ENCODE measurements at regions not wholly inside any gene's neighbourhood (a gene's known extent, or its start where the extent isn't known, plus 50 kb on each side); places are given as distances from the start of the nearest gene placed in this dataset.

- no peak for DNase-seq (ENCODE audit: low read depth in 4 of 6, low spot score in 6 of 6)
- H3K36me3 ChIP-seq (ENCODE audit: control insufficient read depth, insufficient read depth, low read length): no peaks in the 10 kb centered on the region
These were observed 256.0 kb upstream of the AUTS2 start for GRCh38 chr7:69342154-69342884.

GRCh38 chr7:69349291-69349690 lies 249.0 kb upstream of the AUTS2 start:
- Histone ChIP-seq H3K4me3 (ENCODE audit: low read depth, low read length) (no peak overlapping the region), H3K4me1 (ENCODE audit: control insufficient read depth, insufficient read depth, low read length) (no peaks in the 10 kb centered on the region), H3K27me3 (ENCODE audit: control insufficient read depth, insufficient read depth, low read length) (no peaks in the 10 kb centered on the region), H3K9me3 (ENCODE audit: control insufficient read depth, insufficient read depth, low read length) (no peaks in the 10 kb centered on the region), H3K27ac (ENCODE audit: low read depth, low read length) (no peak overlapping the region), H3K36me3 (ENCODE audit: control insufficient read depth, insufficient read depth, low read length) (no peaks in the 10 kb centered on the region)
- DNase-seq (ENCODE audit: low read depth in 4 of 6, low spot score in 6 of 6): peak in 1 of 6 donors; percentile 35
- 5% methylated on average over 2 of the region's 3 CpGs for WGBS (ENCODE audit: insufficient coverage)

More at GRCh38 chr7:69342154-69342884, 256.0 kb upstream of the AUTS2 start:
- no peaks in the 10 kb centered on the region for H3K9me3 ChIP-seq (ENCODE audit: control insufficient read depth, insufficient read depth, low read length)
- no peaks in the 10 kb centered on the region for H3K4me1 ChIP-seq (ENCODE audit: control insufficient read depth, insufficient read depth, low read length)
- H3K27ac ChIP-seq (ENCODE audit: low read depth, low read length): no peak overlapping the region
- H3K27me3 ChIP-seq (ENCODE audit: control insufficient read depth, insufficient read depth, low read length): no peaks in the 10 kb centered on the region
- no peak overlapping the region for H3K4me3 ChIP-seq (ENCODE audit: low read depth, low read length)
- WGBS (ENCODE audit: insufficient coverage): 78% methylated on average over 8 of the region's 10 CpGs

GRCh38 chr7:69358163-69358821 lies 240.0 kb upstream of the AUTS2 start:
- no peaks in the 10 kb centered on the region for H3K36me3 ChIP-seq (ENCODE audit: control insufficient read depth, insufficient read depth, low read length)
- 80% methylated on average over 2 of the region's 3 CpGs for WGBS (ENCODE audit: insufficient coverage)
- H3K9me3 ChIP-seq (ENCODE audit: control insufficient read depth, insufficient read depth, low read length): no peaks in the 10 kb centered on the region
- DNase-seq (ENCODE audit: low read depth in 4 of 6, low spot score in 6 of 6): no peak
- H3K4me3 ChIP-seq (ENCODE audit: low read depth, low read length): no peak overlapping the region
- H3K4me1 ChIP-seq (ENCODE audit: control insufficient read depth, insufficient read depth, low read length): no peaks in the 10 kb centered on the region
- no peak overlapping the region for H3K27ac ChIP-seq (ENCODE audit: low read depth, low read length)
- H3K27me3 ChIP-seq (ENCODE audit: control insufficient read depth, insufficient read depth, low read length): no peaks in the 10 kb centered on the region

DNA sequence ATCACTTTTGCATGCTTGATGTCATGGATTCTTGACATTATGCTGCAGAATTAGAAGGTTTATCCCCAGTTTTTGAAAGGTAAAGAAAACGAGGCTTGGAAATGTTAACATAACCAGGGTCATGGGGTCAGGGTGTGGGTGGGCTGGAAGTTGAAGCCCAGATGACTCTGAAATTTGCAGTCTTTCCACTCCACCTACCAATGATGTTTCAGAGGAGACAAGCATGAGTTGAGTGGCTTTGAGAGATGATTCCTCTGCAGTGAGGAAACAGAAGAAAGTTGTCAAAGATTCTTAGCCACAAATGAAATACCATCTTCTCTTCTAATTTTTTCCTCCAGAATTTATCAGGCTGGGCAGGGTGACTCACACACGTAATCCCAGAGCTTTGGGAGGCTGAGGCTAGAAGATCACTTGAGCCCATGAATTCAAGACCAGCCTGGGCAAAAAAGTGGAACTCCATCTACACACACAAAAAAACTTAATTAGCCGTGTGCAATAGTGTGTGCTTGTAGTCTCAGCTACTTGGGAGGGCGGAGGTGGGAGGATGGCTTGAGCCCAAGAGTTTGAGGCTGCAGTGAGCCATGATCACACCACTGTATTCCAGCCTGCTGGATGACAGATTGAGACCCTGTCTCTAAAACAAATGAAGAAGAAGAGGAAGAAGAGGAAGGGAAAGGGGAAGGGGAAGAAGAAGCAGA lies 239.1 kb upstream of the AUTS2 start:
- Histone ChIP-seq H3K4me3 (ENCODE audit: low read depth, low read length) (no peak overlapping the region), H3K27me3 (ENCODE audit: control insufficient read depth, insufficient read depth, low read length) (no peaks in the 10 kb centered on the region), H3K36me3 (ENCODE audit: control insufficient read depth, insufficient read depth, low read length) (no peaks in the 10 kb centered on the region), H3K4me1 (ENCODE audit: control insufficient read depth, insufficient read depth, low read length) (no peaks in the 10 kb centered on the region), H3K9me3 (ENCODE audit: control insufficient read depth, insufficient read depth, low read length) (no peaks in the 10 kb centered on the region), H3K27ac (ENCODE audit: low read depth, low read length) (no peak overlapping the region)
- DNase-seq (ENCODE audit: low read depth in 4 of 6, low spot score in 6 of 6): no peak
- 83% methylated on average over 1 of the region's 4 CpGs for WGBS (ENCODE audit: insufficient coverage)

- no peak for DNase-seq (ENCODE audit: low read depth in 4 of 6, low spot score in 6 of 6)
- H3K36me3 ChIP-seq (ENCODE audit: control insufficient read depth, insufficient read depth, low read length): no peaks in the 10 kb centered on the region
- no peaks in the 10 kb centered on the region for H3K9me3 ChIP-seq (ENCODE audit: control insufficient read depth, insufficient read depth, low read length)
- no CpG with 5 or more reads among the region's 5 CpGs for WGBS (ENCODE audit: insufficient coverage)
- no peak overlapping the region for H3K27ac ChIP-seq (ENCODE audit: low read depth, low read length)
- no peaks in the 10 kb centered on the region for H3K27me3 ChIP-seq (ENCODE audit: control insufficient read depth, insufficient read depth, low read length)
- H3K4me3 ChIP-seq (ENCODE audit: low read depth, low read length): no peak overlapping the region
- H3K4me1 ChIP-seq (ENCODE audit: control insufficient read depth, insufficient read depth, low read length): no peaks in the 10 kb centered on the region
These were observed 237.4 kb upstream of the AUTS2 start for GRCh38 chr7:69360913-69361312.

DNA sequence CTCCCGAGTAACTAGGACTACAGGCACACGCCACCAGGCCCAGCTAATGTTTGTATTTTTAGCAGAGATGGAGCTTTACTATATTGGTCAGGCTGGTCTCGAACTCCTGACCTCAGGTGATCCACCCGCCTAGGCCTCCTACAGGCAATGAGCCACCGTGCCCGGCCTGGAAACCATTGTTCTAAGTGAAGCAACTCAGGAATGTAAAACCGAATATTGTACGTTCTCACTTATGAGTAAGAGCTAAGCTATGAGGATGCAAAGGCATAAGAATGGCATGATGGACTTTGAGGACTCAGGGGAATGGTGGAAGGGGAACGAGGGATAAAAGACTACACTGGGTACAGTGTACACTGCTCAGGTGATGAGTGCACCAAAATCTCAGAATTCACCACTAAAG lies 235.1 kb upstream of the AUTS2 start:
- Histone ChIP-seq H3K4me1 (ENCODE audit: control insufficient read depth, insufficient read depth, low read length) (no peaks in the 10 kb centered on the region), H3K4me3 (ENCODE audit: low read depth, low read length) (no peak overlapping the region), H3K36me3 (ENCODE audit: control insufficient read depth, insufficient read depth, low read length) (no peaks in the 10 kb centered on the region), H3K27me3 (ENCODE audit: control insufficient read depth, insufficient read depth, low read length) (no peaks in the 10 kb centered on the region), H3K27ac (ENCODE audit: low read depth, low read length) (no peak overlapping the region), H3K9me3 (ENCODE audit: control insufficient read depth, insufficient read depth, low read length) (no peaks in the 10 kb centered on the region)
- 86% methylated on average over 6 of the region's 9 CpGs for WGBS (ENCODE audit: insufficient coverage)
- no peak for DNase-seq (ENCODE audit: low read depth in 4 of 6, low spot score in 6 of 6)

DNA sequence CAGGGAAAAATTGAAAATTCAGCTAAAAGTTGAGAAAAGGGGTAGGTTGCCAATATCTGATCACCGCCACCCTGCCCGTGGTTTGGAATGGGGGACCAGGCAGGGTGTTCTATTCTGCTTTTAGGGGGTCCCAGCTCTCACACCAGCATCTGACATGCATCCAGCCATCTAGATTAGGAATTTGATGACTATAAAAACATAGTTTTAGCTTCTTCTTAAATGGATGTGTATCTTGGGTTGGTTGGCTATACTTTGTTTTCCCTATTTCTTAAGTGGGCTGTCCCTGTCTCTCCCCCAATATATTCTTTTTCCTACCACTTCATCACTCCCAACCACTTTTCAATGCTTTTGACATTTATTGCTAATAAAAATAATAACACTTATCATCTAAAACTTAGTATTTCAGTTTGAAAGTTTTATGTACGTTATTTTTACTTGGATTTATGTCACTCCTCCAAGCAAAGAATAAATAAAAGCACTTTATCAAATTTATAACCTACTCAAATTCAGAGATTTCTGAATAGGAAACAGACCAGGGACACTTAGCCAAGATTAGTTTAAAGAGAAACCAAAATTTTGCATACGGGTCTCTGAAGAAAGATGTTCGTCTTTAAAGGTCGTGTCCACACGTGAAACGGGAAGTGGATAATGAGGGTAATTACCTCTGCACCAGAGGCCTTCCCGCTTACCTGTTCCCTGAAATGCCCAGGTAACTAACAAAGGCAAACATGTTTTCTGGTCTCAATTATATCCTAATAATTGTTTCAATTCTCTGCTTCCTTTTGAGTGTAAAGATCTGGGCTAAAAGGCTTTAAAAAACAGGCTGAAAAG lies 233.2 kb upstream of the AUTS2 start:
- WGBS (ENCODE audit: insufficient coverage): no CpG with 5 or more reads among the region's 9 CpGs
- H3K9me3 ChIP-seq (ENCODE audit: control insufficient read depth, insufficient read depth, low read length): no peaks in the 10 kb centered on the region
- H3K4me1 ChIP-seq (ENCODE audit: control insufficient read depth, insufficient read depth, low read length): no peaks in the 10 kb centered on the region
- H3K36me3 ChIP-seq (ENCODE audit: control insufficient read depth, insufficient read depth, low read length): no peaks in the 10 kb centered on the region
- H3K27ac ChIP-seq (ENCODE audit: low read depth, low read length): peak overlapping the region; percentile 17
- H3K4me3 ChIP-seq (ENCODE audit: low read depth, low read length): no peak overlapping the region
- no peaks in the 10 kb centered on the region for H3K27me3 ChIP-seq (ENCODE audit: control insufficient read depth, insufficient read depth, low read length)
- no peak for DNase-seq (ENCODE audit: low read depth in 4 of 6, low spot score in 6 of 6)

- DNase-seq (ENCODE audit: low read depth in 4 of 6, low spot score in 6 of 6): peak in 3 of 6 donors; percentile 11 to 76 (median 14)
- WGBS (ENCODE audit: insufficient coverage): 48% methylated on average over 9 of the region's 13 CpGs
- no peaks in the 10 kb centered on the region for H3K36me3 ChIP-seq (ENCODE audit: control insufficient read depth, insufficient read depth, low read length)
- H3K27me3 ChIP-seq (ENCODE audit: control insufficient read depth, insufficient read depth, low read length): no peaks in the 10 kb centered on the region
- no peaks in the 10 kb centered on the region for H3K4me1 ChIP-seq (ENCODE audit: control insufficient read depth, insufficient read depth, low read length)
- no peak overlapping the region for H3K4me3 ChIP-seq (ENCODE audit: low read depth, low read length)
- no peaks in the 10 kb centered on the region for H3K9me3 ChIP-seq (ENCODE audit: control insufficient read depth, insufficient read depth, low read length)
- peak overlapping the region; percentile 44 for H3K27ac ChIP-seq (ENCODE audit: low read depth, low read length)
These were observed 232.6 kb upstream of the AUTS2 start for GRCh38 chr7:69365651-69366192.

DNA sequence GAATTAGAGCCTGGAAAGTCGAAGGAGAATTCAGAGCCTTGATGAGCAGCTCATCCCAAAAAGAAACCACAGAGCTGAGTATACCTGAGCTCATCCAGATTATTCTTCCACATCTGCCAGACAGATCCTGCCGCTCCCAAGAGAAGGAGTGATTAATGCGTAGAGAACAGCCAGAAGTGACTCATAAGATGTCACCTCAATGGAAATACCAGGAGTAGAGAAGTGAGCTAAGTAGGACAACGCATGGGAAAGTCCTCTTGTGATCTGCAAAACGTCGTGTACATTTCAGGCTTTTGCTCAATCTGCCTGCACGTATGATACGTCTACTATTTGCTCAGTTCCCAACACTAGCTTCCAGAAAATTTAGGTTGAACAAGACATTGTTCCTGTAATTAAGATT lies 230.5 kb upstream of the AUTS2 start:
- Histone ChIP-seq H3K27ac (ENCODE audit: low read depth, low read length) (no peak overlapping the region), H3K9me3 (ENCODE audit: control insufficient read depth, insufficient read depth, low read length) (no peaks in the 10 kb centered on the region), H3K36me3 (ENCODE audit: control insufficient read depth, insufficient read depth, low read length) (no peaks in the 10 kb centered on the region), H3K4me1 (ENCODE audit: control insufficient read depth, insufficient read depth, low read length) (no peaks in the 10 kb centered on the region), H3K27me3 (ENCODE audit: control insufficient read depth, insufficient read depth, low read length) (no peaks in the 10 kb centered on the region), H3K4me3 (ENCODE audit: low read depth, low read length) (no peak overlapping the region)
- WGBS (ENCODE audit: insufficient coverage): 100% methylated on average over 1 of the region's 8 CpGs
- no peak for DNase-seq (ENCODE audit: low read depth in 4 of 6, low spot score in 6 of 6)

All from spinal cord (tissue), 9 donors.